ENCODE measurements at regions not wholly inside any gene's neighbourhood (a gene's known extent, or its start where the extent isn't known, plus 50 kb on each side); places are given as distances from the start of the nearest gene placed in this dataset.
"Not testable (repeated sequence)": the region's sequence is repeated elsewhere in the genome, so short reads cannot be mapped to it uniquely, and the experiment has no call there.

- DNase-seq, result no peak
Observed at GRCh38 chr1:166630369-166630768, 208.9 kb upstream of the POGK start.

- no peak for DNase-seq
Observed at GRCh38 chr1:166638137-166638536, 201.1 kb upstream of the POGK start.

GRCh38 chr1:166657228-166657627, 182.0 kb upstream of the POGK start:
- not testable (repeated sequence) for DNase-seq

GRCh38 chr1:166666790-166667189, 172.5 kb upstream of the POGK start:
- DNase-seq, result not testable (repeated sequence)

GRCh38 chr1:166667600-166667999, 171.7 kb upstream of the POGK start:
- DNase-seq, result not testable (repeated sequence)

- DNase-seq, result no peak
Observed at GRCh38 chr1:166671627-166672026, 167.6 kb upstream of the POGK start.

GRCh38 chr1:166673722-166674121, 165.6 kb upstream of the POGK start:
- DNase-seq, result no peak

- DNase-seq, result no peak
Observed at GRCh38 chr1:166675213-166675612, 164.1 kb upstream of the POGK start.

- DNase-seq, result no peak
Observed at GRCh38 chr1:166676981-166677380, 162.3 kb upstream of the POGK start.

GRCh38 chr1:166679369-166679768, 159.9 kb upstream of the POGK start:
- DNase-seq, result no peak

- no peak for DNase-seq
Observed at GRCh38 chr1:166682588-166682987, 156.7 kb upstream of the POGK start.

GRCh38 chr1:166684669-166685068, 154.6 kb upstream of the POGK start:
- not testable (repeated sequence) for DNase-seq

GRCh38 chr1:166685200-166685599, 154.1 kb upstream of the POGK start:
- DNase-seq, result no peak

GRCh38 chr1:166685891-166686290, 153.4 kb upstream of the POGK start:
- DNase-seq, result not testable (repeated sequence)

- DNase-seq, result not testable (repeated sequence)
Observed at GRCh38 chr1:166690596-166690995, 148.7 kb upstream of the POGK start.

GRCh38 chr1:166691476-166691875, 147.8 kb upstream of the POGK start:
- no peak for DNase-seq

GRCh38 chr1:166692346-166692745, 146.9 kb upstream of the POGK start:
- DNase-seq, result no peak

- no peak for DNase-seq
Observed at GRCh38 chr1:166693158-166693557, 146.1 kb upstream of the POGK start.

GRCh38 chr1:166693673-166694297, 145.5 kb upstream of the POGK start:
- no peak for DNase-seq

GRCh38 chr1:166695115-166695514, 144.2 kb upstream of the POGK start:
- no peak for DNase-seq

- not testable (repeated sequence) for DNase-seq
Observed at GRCh38 chr1:166695834-166696233, 143.4 kb upstream of the POGK start.

GRCh38 chr1:166698771-166699170, 140.5 kb upstream of the POGK start:
- DNase-seq, result no peak

- DNase-seq, result no peak
Observed at GRCh38 chr1:166699613-166700012, 139.7 kb upstream of the POGK start.

- no peak for DNase-seq
Observed at GRCh38 chr1:166700696-166701095, 138.6 kb upstream of the POGK start.

GRCh38 chr1:166701603-166702100, 137.6 kb upstream of the POGK start:
- no peak for DNase-seq

All from NCI-H1048 (cell line).